GM12878 (cell line): ENCODE measurements at regions not wholly inside any gene's neighbourhood (a gene's known extent, or its start where the extent isn't known, plus 50 kb on each side); places are given as distances from the start of the nearest gene placed in this dataset.

ENCODE experiments used
- ATAC-seq: fragments of 200-7000 bp; cut with Tn5 transposase; 3 replicates; pipeline ENCODE4 v1.9.1; 2020; ENCODE audit warnings: mild to moderate bottlenecking, moderate library complexity
- BruUV-seq: library from RNA; stranded (reverse); fragments of 400-500 nt; replicated peaks from 2 replicates; lab custom pipeline; 2021; lab: Mats Ljungman, UMichigan
- CTCF ChIA-PET: fragments of 300-600 bp; sonication (Branson Sonifier 250); formaldehyde crosslinking; extraction: SDS; loops from one replicate; lab custom pipeline; 2021; ENCODE audit warnings: inconsistent platforms; lab: Yijun Ruan, JAX
- POLR2A ChIA-PET: fragments of 350-600 bp; formaldehyde crosslinking; extraction: SDS; loops from one replicate; lab custom pipeline; 2021; ENCODE audit warnings: inconsistent platforms; lab: Charles Lee
- RAD21 ChIA-PET: fragments of 300-600 bp; sonication (Branson Sonifier 250); formaldehyde crosslinking; loops from one replicate; lab custom pipeline; 2023; ENCODE audit warnings: antibody characterized with exemption; ENCODE audit not compliant: unreplicated experiment; lab: Charles Lee
- SMC1A ChIA-PET: fragments of 300-600 bp; sonication (Branson Sonifier 250); formaldehyde crosslinking; loops from one replicate; lab custom pipeline; 2023; ENCODE audit not compliant: unreplicated experiment, uncharacterized antibody; lab: Charles Lee
- DNase-seq: peaks from one replicate; pipeline ENCODE4 v3.0.0-alpha.2; 2011; ENCODE audit warnings: low read depth, low spot score
- FAIRE-seq: peaks from 3 replicates; lab custom pipeline; 2011; peaks lifted over from hg19 to GRCh38; lab: Jason Lieb, UNC
- H2AFZ ChIP-seq: 2 replicates; pipeline ENCODE4 v1.6.0; 2011; ENCODE audit warnings: low read depth, low read length, control low read depth; ENCODE audit not compliant: control insufficient read depth
- H3K27ac ChIP-seq: 2 replicates; pipeline ENCODE4 v1.5.1; 2011; ENCODE audit warnings: control low read depth; ENCODE audit not compliant: control insufficient read depth, insufficient read depth
- H3K27me3 ChIP-seq, 2 experiments: replicated peaks in 1 of 2; 2 replicates each; pipeline versions ENCODE4 v1.6.0 to v1.6.1; 2011; ENCODE audit warnings: low read length in 1 of 2; ENCODE audit not compliant: control insufficient read depth in 2 of 2, insufficient read depth in 2 of 2
- H3K36me3 ChIP-seq, 2 experiments: 2 replicates each; pipeline ENCODE4 v1.5.1; 2011; ENCODE audit warnings: low read length in 1 of 2; ENCODE audit not compliant: control insufficient read depth in 2 of 2, insufficient read depth in 2 of 2
- H3K4me1 ChIP-seq: 2 replicates; pipeline ENCODE4 v1.6.1; 2011; ENCODE audit warnings: mild to moderate bottlenecking, low read length, moderate library complexity, mixed read lengths; ENCODE audit not compliant: control insufficient read depth, insufficient read depth
- H3K4me2 ChIP-seq: 2 replicates; pipeline ENCODE4 v1.6.0; 2011; ENCODE audit warnings: control low read depth; ENCODE audit not compliant: control insufficient read depth, insufficient read depth
- H3K4me3 ChIP-seq: fragments of 200-600 bp; sonication (generic); 2 replicates; pipeline ENCODE4 v1.5.1; 2016
- H3K79me2 ChIP-seq: 2 replicates; pipeline ENCODE4 v1.6.0; 2011; ENCODE audit warnings: low read length; ENCODE audit not compliant: control insufficient read depth, insufficient read depth
- H3K9ac ChIP-seq: 2 replicates; pipeline ENCODE4 v1.8.0; 2011; ENCODE audit warnings: low read length, control low read depth, mixed read lengths; ENCODE audit not compliant: control insufficient read depth, insufficient read depth
- H3K9me3 ChIP-seq: replicated peaks from 3 replicates; pipeline ENCODE4 v1.5.1; 2011; ENCODE audit warnings: mild to moderate bottlenecking, low read length; ENCODE audit not compliant: control insufficient read depth, insufficient read depth
- H4K20me1 ChIP-seq: 2 replicates; pipeline ENCODE4 v1.6.0; 2011; ENCODE audit not compliant: control insufficient read depth, insufficient read depth
- ATF7 ChIP-seq: fragments of 450-650 bp; IDR thresholded peaks from 2 replicates; pipeline ENCODE4 v1.6.1; 2016; ENCODE audit warnings: low read depth, mild to moderate bottlenecking
- BACH1 ChIP-seq: fragments of 450-650 bp; IDR thresholded peaks from 2 replicates; pipeline ENCODE4 v1.6.1; 2017; ENCODE audit warnings: mild to moderate bottlenecking, borderline replicate concordance
- BMI1 ChIP-seq: fragments of 450-650 bp; IDR thresholded peaks from 2 replicates; pipeline ENCODE4 v1.6.1; 2016; ENCODE audit warnings: mild to moderate bottlenecking, moderate library complexity, borderline replicate concordance
- CHD2 ChIP-seq: IDR thresholded peaks from 2 replicates; pipeline ENCODE4 v1.6.1; 2011; ENCODE audit warnings: low read depth, low read length, improper control_type of control experiment, borderline replicate concordance
- IKZF2 ChIP-seq, 2 experiments: fragments of 450-650 bp; IDR thresholded peaks; 2 replicates each; pipeline ENCODE4 v1.6.1; 2017; ENCODE audit warnings: mild to moderate bottlenecking in 2 of 2, moderate library complexity in 2 of 2
- JUND ChIP-seq: IDR thresholded peaks from 2 replicates; pipeline ENCODE4 v1.6.1; 2012; ENCODE audit warnings: low read depth, mild to moderate bottlenecking, low read length, improper control_type of control experiment, moderate library complexity
- NFXL1 ChIP-seq: fragments of 450-650 bp; IDR thresholded peaks from 2 replicates; pipeline ENCODE4 v1.6.1; 2017; ENCODE audit warnings: antibody characterized with exemption, mild to moderate bottlenecking, borderline replicate concordance
- NRF1 ChIP-seq: conservative IDR thresholded peaks from 2 replicates; pipeline ENCODE4 v1.6.1; 2011; ENCODE audit warnings: mild to moderate bottlenecking, low read depth, low read length, improper control_type of control experiment
- POU2F2 ChIP-seq: IDR thresholded peaks from 3 replicates; pipeline ENCODE4 v1.6.1; 2011; ENCODE audit warnings: low read depth, mild to moderate bottlenecking, low read length, borderline replicate concordance
- REST ChIP-seq: IDR thresholded peaks from 2 replicates; pipeline ENCODE4 v1.6.1; 2012; ENCODE audit warnings: mild to moderate bottlenecking, low read depth, low read length
- SMAD5 ChIP-seq: IDR thresholded peaks from 2 replicates; pipeline ENCODE4 v1.6.1; 2016; ENCODE audit warnings: antibody characterized with exemption, low read depth
- STAT3 ChIP-seq: IDR thresholded peaks from 2 replicates; pipeline ENCODE4 v1.6.1; 2011; ENCODE audit warnings: low read depth, low read length, improper control_type of control experiment
- ZBTB4 ChIP-seq: fragments of 450-650 bp; formaldehyde crosslinking; IDR thresholded peaks from 2 replicates; pipeline ENCODE4 v1.4.0; 2022; ENCODE audit warnings: mild to moderate bottlenecking, moderate library complexity
- WGBS: methylation state at CpG from one replicate; pipeline ENCODE4 v1.1.6; 2016; ENCODE audit warnings: low lambda C conversion rate; ENCODE audit not compliant: insufficient replicate concordance, insufficient coverage; ENCODE audit errors: missing lambda C conversion rate; 5-methylcytosine and 5-hydroxymethylcytosine counted together
- in situ Hi-C: fragments of 300-500 bp; cut with MboI; formaldehyde crosslinking; loops from 9 replicates; pipeline ENCODE4 v1.14.3; 2018; ENCODE audit warnings: mixed read lengths
- intact Hi-C: fragments of 100-400 bp; cut with micrococcal nuclease; formaldehyde crosslinking; loops from one replicate; pipeline ENCODE4 v1.14.2; 2022; ENCODE audit not compliant: unreplicated experiment

- Histone ChIP-seq H3K4me1 (peaks cover 5% of the 10 kb centered on the region), H3K27me3 (no peaks in the 10 kb centered on the region), H3K79me2 (no peaks in the 10 kb centered on the region), H3K4me2 (no peak overlapping the region), H3K9me3 (no peaks in the 10 kb centered on the region), H3K9ac (no peak overlapping the region)
- BruUV-seq = no TSS peak
- ChIA-PET POLR2A (no interaction called here), SMC1A (no interaction called here), CTCF (no interaction called here), RAD21 (no interaction called here)
- intact Hi-C loops = no loop called here
- no peak for DNase-seq
- no peak for TF ChIP-seq POU2F2
- TF ChIP-seq BACH1 = no peak
- TF ChIP-seq NRF1 = no peak
- no peak for TF ChIP-seq JUND
- TF ChIP-seq CHD2 = no peak
- no peak for TF ChIP-seq BMI1
- TF ChIP-seq, all 136 proteins: peak for 0
- no peak overlapping the region for H3K4me3 ChIP-seq
- WGBS = 45% methylated on average over 3 of the region's 3 CpGs
- H4K20me1 ChIP-seq = no peaks in the 10 kb centered on the region
- H2AFZ ChIP-seq = no peak overlapping the region
- H3K27ac ChIP-seq = no peak overlapping the region
- ATAC-seq = no peak
- H3K36me3 ChIP-seq = no peaks in the 10 kb centered on the region
- in situ Hi-C loops = no loop called here
- no peak for FAIRE-seq
These were observed 270.6 kb upstream of the PHF14 start for GRCh38 chr7:10703059-10703458.

GRCh38 chr7:10703981-10704380 is 269.7 kb upstream of the PHF14 start:
- Histone ChIP-seq H3K79me2 (no peaks in the 10 kb centered on the region), H3K27ac (no peak overlapping the region), H3K4me1 (peaks cover 5% of the 10 kb centered on the region), H4K20me1 (no peaks in the 10 kb centered on the region), H3K9ac (no peak overlapping the region), H3K4me3 (no peak overlapping the region), H2AFZ (no peak overlapping the region), H3K27me3 (no peaks in the 10 kb centered on the region), H3K36me3 (no peaks in the 10 kb centered on the region), H3K4me2 (no peak overlapping the region), H3K9me3 (no peaks in the 10 kb centered on the region)
- in situ Hi-C loops (no loop called here), intact Hi-C loops (no loop called here)
- FAIRE-seq = no peak
- ChIA-PET CTCF (no interaction called here), POLR2A (no interaction called here), SMC1A (no interaction called here), RAD21 (no interaction called here)
- 75% methylated on average over 1 of the region's 1 CpG for WGBS
- ATAC-seq = no peak
- no peak for DNase-seq
- no TSS peak for BruUV-seq
- TF ChIP-seq STAT3 = no peak
- no peak for TF ChIP-seq SMAD5
- TF ChIP-seq NRF1 = no peak
- TF ChIP-seq NFXL1 = no peak
- no peak for TF ChIP-seq REST
- TF ChIP-seq ZBTB4 (CRISPR knock-in tag) = no peak
- no peak for TF ChIP-seq IKZF2 (IDR thresholded peaks at IDR 0.05)
- TF ChIP-seq ATF7 = no peak
